Small intestine (tissue), 7 donors: ENCODE measurements at regions not wholly inside any gene's neighbourhood (a gene's known extent, or its start where the extent isn't known, plus 50 kb on each side); places are given as distances from the start of the nearest gene placed in this dataset.

Source experiments
- DNase-seq, 2 donors: peaks; one replicate each; pipeline versions ENCODE4 v3.0.0 to v3.0.0-alpha.2; 2013
- FAIRE-seq: peaks from 2 replicates; lab custom pipeline; 2012; peaks lifted over from hg19 to GRCh38; lab: Jason Lieb, UNC
- H3K27ac ChIP-seq, 3 donors: one replicate each; pipeline ENCODE4 v1.5.1; 2013; ENCODE audit warnings: low read length in 2 of 3, mild to moderate bottlenecking in 2 of 3, control low read depth in 1 of 3, inconsistent platforms in 1 of 3, low read depth in 1 of 3, moderate library complexity in 1 of 3
- H3K27me3 ChIP-seq, 3 donors: one replicate each; pipeline ENCODE4 v1.6.1; 2013; ENCODE audit warnings: low read length in 3 of 3, inconsistent platforms in 1 of 3; ENCODE audit not compliant: control insufficient read depth in 3 of 3, insufficient read depth in 3 of 3
- H3K36me3 ChIP-seq, 3 donors: one replicate each; pipeline ENCODE4 v1.6.1; 2013; ENCODE audit warnings: low read length in 3 of 3, inconsistent platforms in 1 of 3, low read depth in 1 of 3, mild to moderate bottlenecking in 1 of 3, moderate library complexity in 1 of 3; ENCODE audit not compliant: control insufficient read depth in 3 of 3, insufficient read depth in 2 of 3
- H3K4me1 ChIP-seq, 3 donors: one replicate each; pipeline ENCODE4 v1.6.1; 2013; ENCODE audit warnings: low read length in 2 of 3, inconsistent platforms in 1 of 3, low read depth in 1 of 3, mild to moderate bottlenecking in 1 of 3, moderate library complexity in 1 of 3; ENCODE audit not compliant: control insufficient read depth in 3 of 3, insufficient read depth in 2 of 3
- H3K4me3 ChIP-seq, 3 donors: one replicate each; pipeline ENCODE4 v1.5.1; 2013; ENCODE audit warnings: low read length in 3 of 3, control low read depth in 1 of 3, inconsistent platforms in 1 of 3, low read depth in 1 of 3, mild to moderate bottlenecking in 1 of 3, moderate library complexity in 1 of 3
- H3K9me3 ChIP-seq, 2 donors: one replicate each; pipeline ENCODE4 v1.6.1; 2013; ENCODE audit warnings: low read depth in 1 of 2, low read length in 1 of 2; ENCODE audit not compliant: control insufficient read depth in 2 of 2, insufficient read depth in 1 of 2
- WGBS, 3 donors: extraction: QIAGEN DNeasy Blood & Tissue Kit; methylation state at CpG; one replicate each; pipeline ENCODE4 v1.1.7; 2013; 5-methylcytosine and 5-hydroxymethylcytosine counted together
- donor health status: healthy with polysubstance abuse.
- donor health status: control.
- donor health status: control.
- donor health status: Bipolar disorder and iron deficiency.
- donor health status: healthy.

- 71 to 85% (median 74%) methylated on average over 3 of the region's 3 CpGs for WGBS, 3 donors
- Histone ChIP-seq H3K4me3 (no peak overlapping the region), H3K27me3 (no peaks in the 10 kb centered on the region), H3K36me3 (no peaks in the 10 kb centered on the region), H3K9me3 (no peaks in the 10 kb centered on the region), H3K4me1 (no peaks in the 10 kb centered on the region), H3K27ac (no peak overlapping the region)
- no peak for FAIRE-seq
- DNase-seq = no peak
These were observed 882.7 kb upstream of the CHAC2 start for GRCh38 chr2:52884761-52885352.

GRCh38 chr2:52882974-52883373 lies 884.6 kb upstream of the CHAC2 start:
- no peaks in the 10 kb centered on the region for H3K27me3 ChIP-seq
- no peaks in the 10 kb centered on the region for H3K9me3 ChIP-seq
- H3K27ac ChIP-seq = no peak overlapping the region
- DNase-seq (no peak), FAIRE-seq (no peak)
- H3K4me1 ChIP-seq = no peaks in the 10 kb centered on the region
- no peak overlapping the region for H3K4me3 ChIP-seq
- no peaks in the 10 kb centered on the region for H3K36me3 ChIP-seq
- WGBS, 3 donors = 52 to 84% (median 60%) methylated on average over 2 of the region's 2 CpGs

- no peaks in the 10 kb centered on the region for H3K36me3 ChIP-seq
- no peak overlapping the region for H3K4me3 ChIP-seq
- FAIRE-seq (no peak), DNase-seq (peak in 1 of 2 donors; percentile 5)
- H3K9me3 ChIP-seq = no peaks in the 10 kb centered on the region
- H3K27me3 ChIP-seq = no peaks in the 10 kb centered on the region
- no peaks in the 10 kb centered on the region for H3K4me1 ChIP-seq
- 42 to 54% (median 50%) methylated on average over 1 of the region's 1 CpG for WGBS, 3 donors
- no peak overlapping the region for H3K27ac ChIP-seq
These were observed 886.0 kb upstream of the CHAC2 start for GRCh38 chr2:52881606-52882005.

- no peaks in the 10 kb centered on the region for H3K36me3 ChIP-seq
- H3K27ac ChIP-seq = no peak overlapping the region
- H3K4me3 ChIP-seq = no peak overlapping the region
- WGBS, 3 donors = 75 to 86% (median 83%) methylated on average over 3 of the region's 3 CpGs
- FAIRE-seq = no peak
- H3K9me3 ChIP-seq = no peaks in the 10 kb centered on the region
- no peak for DNase-seq
- no peaks in the 10 kb centered on the region for H3K4me1 ChIP-seq
- no peaks in the 10 kb centered on the region for H3K27me3 ChIP-seq
These were observed 886.7 kb upstream of the CHAC2 start for GRCh38 chr2:52880872-52881271.

GRCh38 chr2:52879561-52879960 lies 888.0 kb upstream of the CHAC2 start:
- 66 to 81% (median 76%) methylated on average over 4 of the region's 4 CpGs for WGBS, 3 donors
- FAIRE-seq (no peak), DNase-seq (no peak)
- no peaks in the 10 kb centered on the region for H3K9me3 ChIP-seq
- H3K4me3 ChIP-seq = no peak overlapping the region
- H3K4me1 ChIP-seq = no peaks in the 10 kb centered on the region
- H3K27me3 ChIP-seq = no peaks in the 10 kb centered on the region
- no peak overlapping the region for H3K27ac ChIP-seq
- no peaks in the 10 kb centered on the region for H3K36me3 ChIP-seq

- WGBS, 3 donors = 50 to 83% (median 71%) methylated on average over 1 of the region's 1 CpG
- Histone ChIP-seq H3K9me3 (no peaks in the 10 kb centered on the region), H3K27me3 (no peaks in the 10 kb centered on the region), H3K27ac (no peak overlapping the region), H3K36me3 (no peaks in the 10 kb centered on the region), H3K4me1 (no peaks in the 10 kb centered on the region), H3K4me3 (no peak overlapping the region)
- DNase-seq (no peak), FAIRE-seq (no peak)
These were observed 889.9 kb upstream of the CHAC2 start for GRCh38 chr2:52877703-52878102.

- Histone ChIP-seq H3K4me3 (no peak overlapping the region), H3K27me3 (no peaks in the 10 kb centered on the region), H3K27ac (no peak overlapping the region), H3K36me3 (no peaks in the 10 kb centered on the region), H3K4me1 (no peaks in the 10 kb centered on the region), H3K9me3 (no peaks in the 10 kb centered on the region)
- 32 to 58% (median 44%) methylated on average over 6 of the region's 6 CpGs for WGBS, 3 donors
- DNase-seq = no peak
- no peak for FAIRE-seq
These were observed 893.0 kb upstream of the CHAC2 start for GRCh38 chr2:52874466-52875106.

- FAIRE-seq = no peak
- 67 to 78% (median 71%) methylated on average over 3 of the region's 3 CpGs for WGBS, 3 donors
These were observed 904.8 kb upstream of the CHAC2 start for GRCh38 chr2:52862801-52863200.

GRCh38 chr2:52861596-52861995 lies 906.0 kb upstream of the CHAC2 start:
- 66 to 77% (median 74%) methylated on average over 4 of the region's 4 CpGs for WGBS, 3 donors
- FAIRE-seq = no peak

More at GRCh38 chr2:52862801-52863200, 904.8 kb upstream of the CHAC2 start:
- Histone ChIP-seq H3K27me3 (no peaks in the 10 kb centered on the region), H3K4me1 (no peaks in the 10 kb centered on the region), H3K27ac (no peak overlapping the region), H3K36me3 (no peaks in the 10 kb centered on the region), H3K4me3 (no peak overlapping the region), H3K9me3 (no peaks in the 10 kb centered on the region)
- no peak for DNase-seq

More at GRCh38 chr2:52861596-52861995, 906.0 kb upstream of the CHAC2 start:
- DNase-seq = no peak
- Histone ChIP-seq H3K4me1 (no peaks in the 10 kb centered on the region), H3K9me3 (no peaks in the 10 kb centered on the region), H3K27ac (no peak overlapping the region), H3K27me3 (no peaks in the 10 kb centered on the region), H3K36me3 (no peaks in the 10 kb centered on the region), H3K4me3 (no peak overlapping the region)
